Endothelial cell (in vitro differentiated cells): ENCODE measurements at regions not wholly inside any gene's neighbourhood (a gene's known extent, or its start where the extent isn't known, plus 50 kb on each side); places are given as distances from the start of the nearest gene placed in this dataset.

Experiments used
- DNase-seq: peaks from one replicate; pipeline ENCODE4 v3.0.0; 2021; ENCODE audit warnings: low spot score
- H3K27ac Mint-ChIP-seq: one replicate; pipeline ENCODE4 v1.8.0; 2021; ENCODE audit warnings: mixed read lengths, inconsistent platforms; ENCODE audit not compliant: unreplicated experiment
- H3K27me3 Mint-ChIP-seq: one replicate; pipeline ENCODE4 v1.8.0; 2021; ENCODE audit warnings: mild to moderate bottlenecking, moderate library complexity, mixed read lengths, inconsistent platforms; ENCODE audit not compliant: unreplicated experiment
- H3K36me3 Mint-ChIP-seq: one replicate; pipeline ENCODE4 v1.8.0; 2021; ENCODE audit warnings: mild to moderate bottlenecking, low read depth, mixed read lengths, inconsistent platforms; ENCODE audit not compliant: unreplicated experiment
- H3K4me1 Mint-ChIP-seq: one replicate; pipeline ENCODE4 v1.8.0; 2021; ENCODE audit warnings: mild to moderate bottlenecking, mixed read lengths, inconsistent platforms; ENCODE audit not compliant: unreplicated experiment
- H3K4me3 Mint-ChIP-seq: one replicate; pipeline ENCODE4 v1.8.0; 2021; ENCODE audit warnings: mild to moderate bottlenecking, mixed read lengths, inconsistent platforms; ENCODE audit not compliant: unreplicated experiment
- H3K9me3 Mint-ChIP-seq: one replicate; pipeline ENCODE4 v1.8.0; 2021; ENCODE audit warnings: mixed read lengths, inconsistent platforms; ENCODE audit not compliant: unreplicated experiment
- CTCF ChIP-seq: fragments of 200-600 bp; sonication (generic); IDR thresholded peaks from one replicate; pipeline ENCODE4 v1.5.0; 2021; ENCODE audit warnings: antibody characterized with exemption; ENCODE audit not compliant: unreplicated experiment

GRCh38 chr22:49259839-49260615, 567.6 kb downstream of the BRD1 start:
- H3K4me3 Mint-ChIP-seq: no peak overlapping the region
- no peaks in the 10 kb centered on the region for H3K9me3 Mint-ChIP-seq
- DNase-seq: no peak
- H3K27me3 Mint-ChIP-seq: peaks cover 7% of the 10 kb centered on the region
- peaks cover under 1% of the 10 kb centered on the region for H3K4me1 Mint-ChIP-seq
- H3K27ac Mint-ChIP-seq: no peak overlapping the region
- TF ChIP-seq CTCF: no peak
- no peaks in the 10 kb centered on the region for H3K36me3 Mint-ChIP-seq

- TF ChIP-seq CTCF: no peak
These were observed 569.3 kb downstream of the BRD1 start for GRCh38 chr22:49258107-49259010.

GRCh38 chr22:49257551-49257961, 570.1 kb downstream of the BRD1 start:
- H3K9me3 Mint-ChIP-seq: no peaks in the 10 kb centered on the region
- no peaks in the 10 kb centered on the region for H3K4me1 Mint-ChIP-seq
- no peak for TF ChIP-seq CTCF
- no peak overlapping the region for H3K27ac Mint-ChIP-seq
- DNase-seq: no peak
- H3K36me3 Mint-ChIP-seq: no peaks in the 10 kb centered on the region
- no peak overlapping the region for H3K4me3 Mint-ChIP-seq
- H3K27me3 Mint-ChIP-seq: peaks cover 6% of the 10 kb centered on the region

More at GRCh38 chr22:49258107-49259010, 569.3 kb downstream of the BRD1 start:
- Mint-ChIP-seq H3K27ac (no peak overlapping the region), H3K4me1 (no peaks in the 10 kb centered on the region), H3K36me3 (no peaks in the 10 kb centered on the region), H3K4me3 (no peak overlapping the region), H3K27me3 (peaks cover 6% of the 10 kb centered on the region), H3K9me3 (no peaks in the 10 kb centered on the region)
- DNase-seq: no peak

DNA sequence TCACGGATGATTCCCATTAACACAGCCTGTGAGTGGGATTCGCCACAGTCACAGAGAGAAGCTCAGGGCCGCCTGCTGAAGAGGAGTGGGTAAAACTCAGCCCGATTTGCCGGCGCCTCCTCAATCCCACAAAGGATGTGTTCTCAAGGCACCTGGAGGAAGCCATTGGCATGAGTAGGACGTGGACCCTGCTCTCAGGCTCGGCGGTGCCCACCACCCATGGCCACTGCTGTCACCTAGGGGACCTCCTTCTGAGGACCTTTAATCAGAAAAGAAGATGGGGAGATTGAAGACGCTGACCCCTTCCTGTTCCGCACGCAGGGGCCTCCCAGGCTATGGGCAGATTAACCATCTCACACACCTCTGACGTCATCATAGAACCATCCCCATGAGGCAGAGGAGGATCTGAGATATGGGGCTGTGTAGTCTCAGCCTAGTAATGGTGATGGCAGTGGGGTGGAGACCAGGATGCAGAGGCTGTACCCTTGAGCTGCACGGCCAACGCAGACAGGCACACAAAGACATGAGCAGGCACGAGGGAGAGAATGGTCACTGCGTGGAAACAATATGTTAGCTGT, 571.8 kb downstream of the BRD1 start:
- Mint-ChIP-seq H3K4me1 (no peaks in the 10 kb centered on the region), H3K27ac (no peak overlapping the region), H3K36me3 (no peaks in the 10 kb centered on the region), H3K9me3 (no peaks in the 10 kb centered on the region), H3K4me3 (no peak overlapping the region), H3K27me3 (peaks cover 3% of the 10 kb centered on the region)
- DNase-seq: no peak
- no peak for TF ChIP-seq CTCF
